HFF-Myc (cell line): ENCODE measurements at regions not wholly inside any gene's neighbourhood (a gene's known extent, or its start where the extent isn't known, plus 50 kb on each side); places are given as distances from the start of the nearest gene placed in this dataset.

Source experiments
- DNase-seq: peaks from one replicate; pipeline ENCODE4 v3.0.0-alpha.2; 2011; ENCODE audit warnings: low read depth; ENCODE audit errors: extremely low read depth
- H3K4me3 ChIP-seq: replicated peaks from 2 replicates; pipeline ENCODE4 v1.5.1; 2011; ENCODE audit warnings: low read depth, mild to moderate bottlenecking, control low read depth, low read length
- TF ChIP-seq, protein P1 (sequence below): IDR thresholded peaks from 2 replicates; pipeline ENCODE4 v1.5.1; 2012; ENCODE audit warnings: mild to moderate bottlenecking, low read depth, low read length, control low read depth; ENCODE audit errors: missing control alignments

GRCh38 chr11:90818196-90818745, 595.4 kb upstream of the CHORDC1 start:
- no peak overlapping the region for H3K4me3 ChIP-seq

DNA sequence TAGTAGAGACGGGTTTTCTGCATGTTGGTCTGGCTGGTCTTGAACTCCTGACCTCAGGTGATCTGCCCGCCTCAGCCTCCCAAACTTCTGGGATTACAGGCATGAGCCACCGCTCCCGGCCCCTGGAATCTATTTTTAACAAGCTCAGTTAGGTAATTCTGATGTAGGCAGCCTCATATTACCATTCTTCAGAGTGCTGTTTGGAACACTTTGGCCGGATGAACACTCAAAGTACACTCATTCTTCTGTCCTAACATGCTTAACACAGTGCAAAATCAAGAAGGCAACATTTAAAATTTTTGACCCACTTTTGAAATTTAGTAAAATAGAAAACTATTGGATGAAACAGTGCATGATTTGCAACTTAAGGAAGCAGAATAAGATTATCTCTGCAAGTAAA, 586.7 kb upstream of the CHORDC1 start:
- no peak overlapping the region for H3K4me3 ChIP-seq
- DNase-seq: no peak
- TF ChIP-seq, protein P1, sequence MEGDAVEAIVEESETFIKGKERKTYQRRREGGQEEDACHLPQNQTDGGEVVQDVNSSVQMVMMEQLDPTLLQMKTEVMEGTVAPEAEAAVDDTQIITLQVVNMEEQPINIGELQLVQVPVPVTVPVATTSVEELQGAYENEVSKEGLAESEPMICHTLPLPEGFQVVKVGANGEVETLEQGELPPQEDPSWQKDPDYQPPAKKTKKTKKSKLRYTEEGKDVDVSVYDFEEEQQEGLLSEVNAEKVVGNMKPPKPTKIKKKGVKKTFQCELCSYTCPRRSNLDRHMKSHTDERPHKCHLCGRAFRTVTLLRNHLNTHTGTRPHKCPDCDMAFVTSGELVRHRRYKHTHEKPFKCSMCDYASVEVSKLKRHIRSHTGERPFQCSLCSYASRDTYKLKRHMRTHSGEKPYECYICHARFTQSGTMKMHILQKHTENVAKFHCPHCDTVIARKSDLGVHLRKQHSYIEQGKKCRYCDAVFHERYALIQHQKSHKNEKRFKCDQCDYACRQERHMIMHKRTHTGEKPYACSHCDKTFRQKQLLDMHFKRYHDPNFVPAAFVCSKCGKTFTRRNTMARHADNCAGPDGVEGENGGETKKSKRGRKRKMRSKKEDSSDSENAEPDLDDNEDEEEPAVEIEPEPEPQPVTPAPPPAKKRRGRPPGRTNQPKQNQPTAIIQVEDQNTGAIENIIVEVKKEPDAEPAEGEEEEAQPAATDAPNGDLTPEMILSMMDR: no peak

More at GRCh38 chr11:90818196-90818745, 595.4 kb upstream of the CHORDC1 start:
- DNase-seq: no peak
- TF ChIP-seq, protein P1: no peak

GRCh38 chr11:90805172-90805571, 582.3 kb upstream of the CHORDC1 start:
- TF ChIP-seq, protein P1: no peak
- no peak for DNase-seq
- no peak overlapping the region for H3K4me3 ChIP-seq

GRCh38 chr11:90803831-90804230, 581.0 kb upstream of the CHORDC1 start:
- DNase-seq: no peak
- TF ChIP-seq, protein P1: no peak
- no peak overlapping the region for H3K4me3 ChIP-seq

GRCh38 chr11:90803366-90803765, 580.5 kb upstream of the CHORDC1 start:
- TF ChIP-seq, protein P1: no peak
- no peak for DNase-seq
- H3K4me3 ChIP-seq: no peak overlapping the region

DNA sequence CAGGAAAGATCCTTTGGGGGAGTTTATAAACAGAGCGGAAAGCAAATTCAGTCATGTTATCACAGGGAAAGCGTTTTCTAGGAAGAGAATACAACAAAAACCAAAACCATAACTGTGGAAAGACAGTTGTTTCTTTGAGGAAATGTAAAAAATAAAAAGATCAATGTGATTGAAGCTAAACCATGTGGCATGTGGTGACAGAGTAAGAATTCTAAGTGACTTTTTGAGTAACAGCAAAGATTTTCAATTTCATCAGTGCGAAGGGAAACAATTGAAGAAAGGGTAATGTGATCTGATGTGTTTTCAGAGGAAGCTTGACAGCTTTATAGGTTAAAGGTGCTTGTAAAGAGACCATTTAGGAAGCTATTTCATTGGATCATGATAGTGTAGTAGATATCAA, 575.9 kb upstream of the CHORDC1 start:
- no peak for DNase-seq
- H3K4me3 ChIP-seq: no peak overlapping the region
- TF ChIP-seq, protein P1: no peak

DNA sequence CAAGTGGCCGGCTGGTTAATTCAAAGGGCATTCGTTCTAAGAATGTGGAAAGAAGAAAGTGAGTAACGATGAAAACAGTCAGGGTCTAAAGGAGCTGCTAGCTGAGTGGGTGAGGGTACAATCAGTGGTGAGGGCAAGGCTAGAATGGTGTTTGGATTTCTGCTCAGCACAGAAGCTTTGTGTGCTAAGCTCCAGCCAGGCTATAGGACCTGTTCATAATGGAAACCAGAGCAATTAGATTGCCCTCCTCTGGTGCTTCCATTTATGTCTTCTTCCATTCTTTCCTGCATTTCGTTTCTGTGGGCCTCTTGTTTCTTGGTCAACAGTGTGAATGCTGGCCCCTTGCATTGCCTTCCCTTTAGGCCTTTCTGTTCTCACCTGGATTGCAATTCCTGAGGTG, 572.9 kb upstream of the CHORDC1 start:
- DNase-seq: no peak
- no peak overlapping the region for H3K4me3 ChIP-seq
- TF ChIP-seq, protein P1: no peak
